ENCODE measurements at regions not wholly inside any gene's neighbourhood (a gene's known extent, or its start where the extent isn't known, plus 50 kb on each side); places are given as distances from the start of the nearest gene placed in this dataset.

- TF ChIP-seq EZH2 (IDR thresholded peaks at IDR 0.05) = no peak
- TF ChIP-seq, protein P1, sequence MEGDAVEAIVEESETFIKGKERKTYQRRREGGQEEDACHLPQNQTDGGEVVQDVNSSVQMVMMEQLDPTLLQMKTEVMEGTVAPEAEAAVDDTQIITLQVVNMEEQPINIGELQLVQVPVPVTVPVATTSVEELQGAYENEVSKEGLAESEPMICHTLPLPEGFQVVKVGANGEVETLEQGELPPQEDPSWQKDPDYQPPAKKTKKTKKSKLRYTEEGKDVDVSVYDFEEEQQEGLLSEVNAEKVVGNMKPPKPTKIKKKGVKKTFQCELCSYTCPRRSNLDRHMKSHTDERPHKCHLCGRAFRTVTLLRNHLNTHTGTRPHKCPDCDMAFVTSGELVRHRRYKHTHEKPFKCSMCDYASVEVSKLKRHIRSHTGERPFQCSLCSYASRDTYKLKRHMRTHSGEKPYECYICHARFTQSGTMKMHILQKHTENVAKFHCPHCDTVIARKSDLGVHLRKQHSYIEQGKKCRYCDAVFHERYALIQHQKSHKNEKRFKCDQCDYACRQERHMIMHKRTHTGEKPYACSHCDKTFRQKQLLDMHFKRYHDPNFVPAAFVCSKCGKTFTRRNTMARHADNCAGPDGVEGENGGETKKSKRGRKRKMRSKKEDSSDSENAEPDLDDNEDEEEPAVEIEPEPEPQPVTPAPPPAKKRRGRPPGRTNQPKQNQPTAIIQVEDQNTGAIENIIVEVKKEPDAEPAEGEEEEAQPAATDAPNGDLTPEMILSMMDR (IDR thresholded peaks at IDR 0.05) = no peak
Observed at GRCh38 chr13:68125087-68125480, 894.9 kb upstream of the PCDH9 start.

All from neural progenitor cell (in vitro differentiated cells).